ENCODE measurements at regions not wholly inside any gene's neighbourhood (a gene's known extent, or its start where the extent isn't known, plus 50 kb on each side); places are given as distances from the start of the nearest gene placed in this dataset.

- no peak overlapping the region for H3K27ac ChIP-seq (ENCODE audit: low read depth, low read length)
- no peak overlapping the region for H2AFZ ChIP-seq (ENCODE audit: low read depth, low read length, poor library complexity, severe bottlenecking)
- H3K9me2 ChIP-seq (ENCODE audit: insufficient read depth), result no peaks in the 10 kb centered on the region
- ChIA-PET CTCF (no interaction called here), POLR2A (no interaction called here), RAD21 (ENCODE audit: low non-redundant PET in 1 of 2, low total read pairs in 2 of 2, uncharacterized antibody in 2 of 2, unreplicated experiment in 2 of 2) (no interaction called here)
- no peak for TF ChIP-seq RAD21 (IDR thresholded peaks at IDR 0.05; ENCODE audit: low read depth)
- no peak for TF ChIP-seq FOSL1 (IDR thresholded peaks at IDR 0.05; ENCODE audit: low read depth)
- TF ChIP-seq TCF7L2 (IDR thresholded peaks at IDR 0.05; ENCODE audit: borderline replicate concordance, extremely low read depth, insufficient read depth, insufficient read length), result no peak
- TF ChIP-seq SRF (IDR thresholded peaks at IDR 0.05; ENCODE audit: low read depth), result no peak
- TF ChIP-seq ELF1 (IDR thresholded peaks at IDR 0.05; ENCODE audit: borderline replicate concordance, low read depth), result no peak
- TF ChIP-seq SIN3A (IDR thresholded peaks at IDR 0.05; ENCODE audit: low read depth), result no peak
- no peak for TF ChIP-seq REST (IDR thresholded peaks at IDR 0.05; ENCODE audit: low read depth)
- TF ChIP-seq EGR1 (IDR thresholded peaks at IDR 0.05; ENCODE audit: low read depth), result no peak
- TF ChIP-seq CEBPB (IDR thresholded peaks at IDR 0.05; ENCODE audit: low read depth), result no peak
- TF ChIP-seq JUND (IDR thresholded peaks at IDR 0.05), result no peak
- no peak for ATAC-seq
- H3K27me3 ChIP-seq (ENCODE audit: insufficient read depth, low read length), result no peaks in the 10 kb centered on the region
- no peaks in the 10 kb centered on the region for H3K36me3 ChIP-seq (ENCODE audit: control insufficient read depth in 1 of 2, insufficient read depth in 2 of 2, low read length in 2 of 2)
- no peak overlapping the region for H3K4me3 ChIP-seq (replicated peaks in 1 of 2; ENCODE audit: low read depth in 1 of 2, low read length in 2 of 2)
- peaks cover 16 to 41% of the 10 kb centered on the region in 2 experiments; a peak in 2 of 4 replicates for H3K9me3 ChIP-seq (ENCODE audit: control insufficient read depth in 1 of 2, insufficient read depth in 1 of 2, low read depth in 1 of 2, low read length in 2 of 2)
- no peaks in the 10 kb centered on the region for H4K20me1 ChIP-seq (ENCODE audit: insufficient read depth)
- intact Hi-C loops (cut with micrococcal nuclease), result no loop called here
- DNase-seq (ENCODE audit: low read depth, low spot score), result no peak
- H3K4me1 ChIP-seq (ENCODE audit: control insufficient read depth in 1 of 2, insufficient read depth in 2 of 2, low read length in 2 of 2), result no peaks in the 10 kb centered on the region
- H3K79me2 ChIP-seq (ENCODE audit: insufficient read depth, low read length), result no peaks in the 10 kb centered on the region
- no TSS peak for BruUV-seq (replicated peaks)
- H3K4me2 ChIP-seq (ENCODE audit: low read length), result no peak overlapping the region
- H3K9ac ChIP-seq (ENCODE audit: low read length), result no peak overlapping the region
These were observed 322.2 kb upstream of the SEMA6D start for GRCh38 chr15:47395076-47395475.

Data from HCT116 (cell line).